Stomach smooth muscle (tissue), 2 donors: ENCODE measurements at regions not wholly inside any gene's neighbourhood (a gene's known extent, or its start where the extent isn't known, plus 50 kb on each side); places are given as distances from the start of the nearest gene placed in this dataset.

ENCODE experiments used
- H3K27ac ChIP-seq: one replicate; pipeline ENCODE4 v1.7.0; 2013; ENCODE audit warnings: mild to moderate bottlenecking, low read length, inconsistent platforms
- H3K27me3 ChIP-seq, 2 donors: one replicate each; pipeline ENCODE4 v1.7.0; 2013; ENCODE audit warnings: low read length in 2 of 2; ENCODE audit not compliant: insufficient read depth in 2 of 2, control insufficient read depth in 1 of 2
- H3K36me3 ChIP-seq, 2 donors: one replicate each; pipeline ENCODE4 v1.7.0; 2013; ENCODE audit warnings: low read length in 2 of 2; ENCODE audit not compliant: control insufficient read depth in 2 of 2, insufficient read depth in 2 of 2
- H3K4me1 ChIP-seq: one replicate; pipeline ENCODE4 v1.7.0; 2013; ENCODE audit warnings: low read length; ENCODE audit not compliant: control insufficient read depth, insufficient read depth
- H3K4me3 ChIP-seq, 2 donors: one replicate each; pipeline ENCODE4 v1.7.0; 2013; ENCODE audit warnings: low read length in 2 of 2
- H3K9ac ChIP-seq, 2 donors: one replicate each; pipeline ENCODE4 v1.7.0; 2013; ENCODE audit warnings: low read length in 2 of 2, mild to moderate bottlenecking in 1 of 2
- H3K9me3 ChIP-seq, 2 donors: one replicate each; pipeline ENCODE4 v1.7.0; 2013; ENCODE audit warnings: low read length in 2 of 2; ENCODE audit not compliant: control insufficient read depth in 2 of 2
- donor health status: healthy.
- donor health status: Pancreatic carcinoma.

DNA sequence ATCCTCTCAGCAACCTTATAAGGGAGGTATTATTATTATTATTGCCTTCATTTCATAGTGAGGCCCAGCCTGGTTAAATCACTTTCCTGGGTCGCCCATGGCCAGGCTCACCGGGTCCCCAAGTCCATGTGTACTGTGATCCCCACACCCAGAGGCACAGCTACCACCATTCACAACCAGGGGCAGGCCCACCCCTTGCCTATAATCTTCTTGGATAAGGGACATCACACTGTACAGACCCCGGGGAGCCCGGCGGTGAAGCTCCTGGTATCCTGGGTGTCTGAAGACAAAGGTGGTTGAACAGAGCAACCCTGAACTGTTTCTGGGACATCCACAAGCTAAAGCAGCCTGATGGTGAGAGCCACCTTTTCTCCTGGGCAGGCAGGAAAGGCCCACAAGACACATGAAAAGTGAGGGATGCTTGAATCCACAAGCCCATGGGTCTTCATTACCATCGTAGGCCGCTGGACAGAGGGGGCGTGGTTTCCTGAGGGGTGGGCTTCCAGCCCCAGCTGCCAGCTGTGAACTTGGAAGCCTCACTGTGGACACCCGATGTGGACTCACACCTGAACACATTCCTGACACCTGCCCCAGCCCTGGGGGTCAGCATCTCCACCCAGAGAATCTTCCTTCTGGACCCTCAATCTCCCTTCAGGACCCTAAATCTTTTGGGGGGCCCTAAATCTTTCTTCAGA, 185.5 kb upstream of the PMEPA1 start:
- Histone ChIP-seq H3K36me3 (no peaks in the 10 kb centered on the region), H3K9ac (no peak overlapping the region), H3K4me3 (no peak overlapping the region), H3K9me3 (no peaks in the 10 kb centered on the region), H3K27me3 (peaks cover 0 to 2% of the 10 kb centered on the region in 2 donors), H3K27ac (no peak overlapping the region), H3K4me1 (no peaks in the 10 kb centered on the region)

DNA sequence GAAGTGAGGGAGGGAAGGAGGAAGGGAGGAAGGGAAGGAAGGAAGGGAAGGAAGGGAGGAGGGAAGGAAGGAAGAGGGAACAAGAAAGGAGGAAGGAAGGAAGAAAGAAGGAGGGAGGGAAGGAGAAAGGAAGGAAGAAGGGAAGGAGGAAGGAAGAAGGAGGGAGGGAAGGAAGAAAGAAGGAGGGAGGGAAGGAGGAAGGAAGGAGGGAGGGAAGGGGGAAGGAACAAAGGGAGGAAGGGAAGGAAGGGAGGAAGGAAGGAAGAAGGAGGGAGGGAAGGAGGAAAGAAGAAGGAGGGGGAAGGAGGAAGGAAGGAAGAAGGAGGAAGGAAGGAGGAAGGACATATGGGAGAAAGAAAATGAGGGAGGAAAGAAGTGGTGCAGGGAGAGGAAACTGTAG, 184.7 kb upstream of the PMEPA1 start:
- Histone ChIP-seq H3K27ac (no peak overlapping the region), H3K9me3 (no peaks in the 10 kb centered on the region), H3K4me1 (no peaks in the 10 kb centered on the region), H3K27me3 (peaks cover 0 to 2% of the 10 kb centered on the region in 2 donors), H3K9ac (no peak overlapping the region), H3K4me3 (no peak overlapping the region), H3K36me3 (no peaks in the 10 kb centered on the region)

- H3K4me1 ChIP-seq, result no peaks in the 10 kb centered on the region
- no peak overlapping the region for H3K4me3 ChIP-seq
- H3K9me3 ChIP-seq, result no peaks in the 10 kb centered on the region
- H3K36me3 ChIP-seq, result no peaks in the 10 kb centered on the region
- H3K9ac ChIP-seq, result no peak overlapping the region
- H3K27ac ChIP-seq, result no peak overlapping the region
- peaks cover 0 to 2% of the 10 kb centered on the region in 2 donors for H3K27me3 ChIP-seq
Measured at GRCh38 chr20:57894096-57894495, 184.3 kb upstream of the PMEPA1 start.

- Histone ChIP-seq H3K4me1 (no peaks in the 10 kb centered on the region), H3K9ac (no peak overlapping the region), H3K27ac (no peak overlapping the region), H3K27me3 (peaks cover 0 to 2% of the 10 kb centered on the region in 2 donors), H3K36me3 (no peaks in the 10 kb centered on the region), H3K4me3 (no peak overlapping the region), H3K9me3 (no peaks in the 10 kb centered on the region)
Measured at GRCh38 chr20:57893366-57893999, 183.7 kb upstream of the PMEPA1 start.

- Histone ChIP-seq H3K9me3 (no peaks in the 10 kb centered on the region), H3K4me3 (no peak overlapping the region), H3K36me3 (no peaks in the 10 kb centered on the region), H3K9ac (no peak overlapping the region), H3K4me1 (no peaks in the 10 kb centered on the region), H3K27me3 (peaks cover 0 to 2% of the 10 kb centered on the region in 2 donors), H3K27ac (no peak overlapping the region)
Measured at GRCh38 chr20:57892471-57892870, 182.7 kb upstream of the PMEPA1 start.

- H3K27me3 ChIP-seq, result peaks cover 0 to 2% of the 10 kb centered on the region in 2 donors
- H3K4me3 ChIP-seq, result no peak overlapping the region
- no peaks in the 10 kb centered on the region for H3K4me1 ChIP-seq
- H3K36me3 ChIP-seq, result no peaks in the 10 kb centered on the region
- no peaks in the 10 kb centered on the region for H3K9me3 ChIP-seq
- no peak overlapping the region for H3K27ac ChIP-seq
- H3K9ac ChIP-seq, result no peak overlapping the region
Measured at GRCh38 chr20:57891014-57891413, 181.2 kb upstream of the PMEPA1 start.

DNA sequence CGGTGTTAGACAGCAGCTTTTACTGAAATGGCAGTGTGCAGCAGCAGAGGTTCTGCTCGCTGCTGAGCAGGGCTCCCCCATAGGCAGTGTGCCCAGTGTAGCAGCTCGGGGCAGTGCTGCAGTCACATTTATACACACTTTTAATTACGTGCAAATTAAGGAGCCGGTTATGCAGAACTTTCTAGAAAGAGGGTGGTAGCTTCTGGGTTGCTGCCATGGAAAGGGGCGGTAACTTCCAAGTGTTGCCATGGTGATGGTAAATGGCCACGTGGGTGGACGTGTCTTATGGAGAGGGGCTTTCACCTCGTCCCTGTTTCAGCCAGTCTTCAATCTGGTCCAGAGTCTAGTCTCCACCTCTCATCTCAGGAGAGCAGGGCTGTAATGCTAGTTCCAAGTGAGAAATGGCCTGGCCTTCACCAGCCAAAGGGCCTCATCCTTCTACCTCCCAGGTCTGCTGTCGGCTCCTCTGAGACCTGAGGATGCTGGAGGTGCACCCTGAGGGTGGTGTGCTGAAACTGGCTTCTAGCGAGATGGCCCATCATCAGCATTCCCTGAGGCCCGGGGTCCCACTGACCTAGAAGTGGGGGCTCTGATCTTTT, 180.5 kb upstream of the PMEPA1 start:
- H3K36me3 ChIP-seq, result no peaks in the 10 kb centered on the region
- no peak overlapping the region for H3K4me3 ChIP-seq
- H3K27ac ChIP-seq, result no peak overlapping the region

GRCh38 chr20:57888591-57888990, 178.8 kb upstream of the PMEPA1 start:
- H3K27me3 ChIP-seq, result peaks cover 0 to under 1% of the 10 kb centered on the region in 2 donors
- H3K36me3 ChIP-seq, result no peaks in the 10 kb centered on the region
- no peaks in the 10 kb centered on the region for H3K9me3 ChIP-seq
- no peaks in the 10 kb centered on the region for H3K4me1 ChIP-seq
- H3K27ac ChIP-seq, result no peak overlapping the region
- H3K9ac ChIP-seq, result no peak overlapping the region
- H3K4me3 ChIP-seq, result no peak overlapping the region

More for the DNA sequence above, 180.5 kb upstream of the PMEPA1 start:
- no peaks in the 10 kb centered on the region for H3K9me3 ChIP-seq
- peaks cover 0 to 2% of the 10 kb centered on the region in 2 donors for H3K27me3 ChIP-seq
- no peak overlapping the region for H3K9ac ChIP-seq
- H3K4me1 ChIP-seq, result no peaks in the 10 kb centered on the region

- no peaks in the 10 kb centered on the region for H3K27me3 ChIP-seq
- no peak overlapping the region for H3K4me3 ChIP-seq
- H3K9ac ChIP-seq, result no peak overlapping the region
- no peaks in the 10 kb centered on the region for H3K9me3 ChIP-seq
- no peak overlapping the region for H3K27ac ChIP-seq
- no peaks in the 10 kb centered on the region for H3K36me3 ChIP-seq
- peaks cover 6% of the 10 kb centered on the region for H3K4me1 ChIP-seq
Measured at GRCh38 chr20:57884956-57885355, 175.1 kb upstream of the PMEPA1 start.

DNA sequence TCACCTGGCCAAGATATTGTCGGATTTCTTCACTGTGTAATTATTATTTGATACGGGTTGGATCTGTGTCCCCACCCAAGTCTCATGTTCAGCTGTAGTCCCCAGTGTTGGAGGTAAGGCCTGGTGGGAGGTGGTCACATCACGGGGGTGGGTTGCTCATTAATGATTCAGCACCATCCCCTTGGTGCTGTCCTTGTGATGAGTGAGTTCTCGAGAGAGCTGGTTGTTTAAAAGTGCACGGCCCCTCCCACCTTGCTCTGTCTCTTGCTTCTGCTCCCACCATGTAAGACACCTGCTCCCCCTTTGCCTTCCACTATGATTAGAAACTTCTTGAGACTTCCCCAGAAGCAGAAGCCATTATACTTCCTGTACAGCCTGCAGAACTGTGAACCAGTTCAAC, 173.9 kb upstream of the PMEPA1 start:
- H3K9me3 ChIP-seq, result no peaks in the 10 kb centered on the region
- H3K27ac ChIP-seq, result no peak overlapping the region
- H3K9ac ChIP-seq, result no peak overlapping the region
- peaks cover 10% of the 10 kb centered on the region for H3K4me1 ChIP-seq
- no peak overlapping the region for H3K4me3 ChIP-seq
- H3K27me3 ChIP-seq, result peaks cover 0 to 2% of the 10 kb centered on the region in 2 donors
- no peaks in the 10 kb centered on the region for H3K36me3 ChIP-seq

DNA sequence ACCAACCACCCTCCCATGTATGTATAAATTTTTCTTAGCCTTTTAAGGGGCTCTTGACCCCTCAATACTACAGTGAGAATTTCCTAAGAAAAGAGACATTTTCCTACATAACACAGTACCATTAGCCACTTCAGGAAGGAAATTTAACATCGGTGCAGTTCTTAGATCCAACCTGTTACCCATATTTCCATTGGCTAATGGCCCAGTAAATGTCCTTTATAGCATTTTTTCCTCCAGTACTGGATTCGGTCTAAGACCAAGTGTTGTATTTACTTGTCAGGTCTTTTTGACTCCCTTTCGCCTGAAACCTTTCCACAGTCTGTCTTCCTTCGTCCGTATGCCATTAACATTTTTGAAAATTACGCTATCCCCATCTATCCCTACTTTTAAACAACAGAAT, 173.4 kb upstream of the PMEPA1 start:
- H3K4me1 ChIP-seq, result peaks cover 10% of the 10 kb centered on the region
- no peak overlapping the region for H3K27ac ChIP-seq
- H3K27me3 ChIP-seq, result peaks cover 0 to 2% of the 10 kb centered on the region in 2 donors
- H3K9me3 ChIP-seq, result no peaks in the 10 kb centered on the region
- no peak overlapping the region for H3K4me3 ChIP-seq
- H3K36me3 ChIP-seq, result no peaks in the 10 kb centered on the region
- H3K9ac ChIP-seq, result no peak overlapping the region
